ENCODE measurements at regions not wholly inside any gene's neighbourhood (a gene's known extent, or its start where the extent isn't known, plus 50 kb on each side); places are given as distances from the start of the nearest gene placed in this dataset.

DNA sequence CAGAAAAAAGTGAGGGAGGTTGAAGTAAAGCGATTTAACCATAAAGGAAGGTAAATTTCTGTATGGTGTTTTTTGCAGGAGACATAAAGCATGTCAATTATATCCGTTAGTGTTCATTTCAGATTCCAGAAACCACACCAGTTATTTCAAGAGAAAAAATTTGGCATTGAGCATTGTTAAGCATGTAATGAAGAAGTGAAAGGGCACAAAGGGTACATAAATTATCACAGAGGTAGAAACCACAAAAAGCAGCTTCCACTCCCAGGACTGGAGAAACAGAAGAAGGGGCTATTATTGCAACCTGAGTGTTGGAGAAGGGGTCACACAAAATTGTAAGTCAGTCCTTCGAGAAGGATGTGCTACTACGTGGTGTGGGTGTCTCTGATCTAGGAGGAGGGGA, 72.2 kb upstream of the DACH1 start:
- H3K4me3 ChIP-seq: no peak overlapping the region
- 42 to 60% methylated on average over 4 of the region's 4 CpGs for WGBS, 2 donors
- no peaks in the 10 kb centered on the region for H3K4me1 ChIP-seq
- H3K27ac ChIP-seq: no peak overlapping the region
- no peaks in the 10 kb centered on the region for H3K36me3 ChIP-seq
- intact Hi-C loops (cut with DNase I): no loop called here
- TF ChIP-seq CTCF (IDR thresholded peaks at IDR 0.05) (no peak), POLR2A (IDR thresholded peaks at IDR 0.05) (no peak)
- no peaks in the 10 kb centered on the region for H3K27me3 ChIP-seq
- no peak for DNase-seq
- no peaks in the 10 kb centered on the region for H3K9me3 ChIP-seq

DNA sequence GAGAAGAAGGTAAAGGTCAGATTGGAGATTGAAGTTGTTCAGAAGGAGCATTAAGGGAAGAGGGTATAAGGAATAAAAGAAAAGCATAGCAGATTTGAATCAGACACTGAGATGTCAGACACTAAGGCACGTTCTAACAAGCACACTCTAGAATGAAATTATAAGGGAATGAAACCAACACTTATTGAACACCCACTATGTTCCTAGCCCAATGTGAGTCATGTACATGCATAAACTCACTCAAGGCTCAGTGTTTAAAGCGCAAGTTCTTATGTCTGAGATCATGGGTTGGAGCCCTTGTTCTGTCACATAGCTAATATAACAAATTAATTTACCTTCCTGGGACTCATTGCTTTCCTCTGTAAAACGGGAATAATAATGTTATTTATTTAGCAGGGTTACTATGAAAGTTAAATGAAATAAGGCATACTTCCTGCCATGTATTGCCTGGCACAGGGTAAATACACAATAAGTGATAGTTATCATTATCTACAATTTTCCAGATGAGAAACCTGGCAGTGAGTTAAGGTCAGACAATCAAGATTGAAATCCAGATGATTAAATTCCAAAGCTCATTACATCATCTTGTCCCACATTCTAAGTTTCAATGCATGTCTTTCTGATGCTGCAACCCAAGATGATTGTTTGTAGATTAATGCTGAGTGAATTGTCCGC, 68.3 kb upstream of the DACH1 start:
- Histone ChIP-seq H3K27ac (no peak overlapping the region), H3K27me3 (no peaks in the 10 kb centered on the region), H3K36me3 (no peaks in the 10 kb centered on the region), H3K9me3 (no peaks in the 10 kb centered on the region), H3K4me3 (no peak overlapping the region), H3K4me1 (no peaks in the 10 kb centered on the region)
- WGBS, 2 donors: 53 to 65% methylated on average over 4 of the region's 4 CpGs
- TF ChIP-seq POLR2A (IDR thresholded peaks at IDR 0.05) (no peak), CTCF (IDR thresholded peaks at IDR 0.05) (no peak)
- intact Hi-C loops (cut with DNase I): no loop called here
- no peak for DNase-seq

- DNase-seq: no peak
Observed at GRCh38 chr13:71924931-71925330, 57.9 kb upstream of the DACH1 start.

GRCh38 chr13:71922194-71922593, 55.2 kb upstream of the DACH1 start:
- DNase-seq: no peak
- no peaks in the 10 kb centered on the region for H3K4me1 ChIP-seq
- WGBS, 2 donors: 44 to 59% methylated on average over 1 of the region's 1 CpG
- TF ChIP-seq POLR2A (IDR thresholded peaks at IDR 0.05) (no peak), CTCF (IDR thresholded peaks at IDR 0.05) (no peak)
- H3K27ac ChIP-seq: no peak overlapping the region
- no peak overlapping the region for H3K4me3 ChIP-seq
- intact Hi-C loops (cut with DNase I): no loop called here
- no peaks in the 10 kb centered on the region for H3K27me3 ChIP-seq
- H3K9me3 ChIP-seq: no peaks in the 10 kb centered on the region
- H3K36me3 ChIP-seq: no peaks in the 10 kb centered on the region

More at GRCh38 chr13:71924931-71925330, 57.9 kb upstream of the DACH1 start:
- intact Hi-C loops (cut with DNase I): no loop called here
- WGBS, 2 donors: 54 to 71% methylated on average over 2 of the region's 2 CpGs
- no peak overlapping the region for H3K27ac ChIP-seq
- H3K9me3 ChIP-seq: no peaks in the 10 kb centered on the region
- H3K27me3 ChIP-seq: no peaks in the 10 kb centered on the region
- H3K4me3 ChIP-seq: no peak overlapping the region
- H3K36me3 ChIP-seq: no peaks in the 10 kb centered on the region
- TF ChIP-seq POLR2A (IDR thresholded peaks at IDR 0.05) (no peak), CTCF (IDR thresholded peaks at IDR 0.05) (no peak)
- H3K4me1 ChIP-seq: no peaks in the 10 kb centered on the region

Small RNAs in the stretch of these regions (small RNA-seq; reads per million reads assigned to genes)
- 0 reads per million in 4 donors for gene RF00263
- 0 reads per million in 4 donors for gene RF00411
- gene RF00440: 0 to 0.07 (median 0) reads per million in 4 donors
- gene RF02271: 0 reads per million in 4 donors
- 0 reads per million in 4 donors for gene RPL18AP17

Measured in esophagus squamous epithelium (tissue), 5 donors.